Medulla oblongata (tissue), 1 donor: ENCODE measurements at regions not wholly inside any gene's neighbourhood (a gene's known extent, or its start where the extent isn't known, plus 50 kb on each side); places are given as distances from the start of the nearest gene placed in this dataset.
"Not testable (repeated sequence)": the region's sequence is repeated elsewhere in the genome, so short reads cannot be mapped to it uniquely, and the experiment has no call there.

ENCODE experiments used
- DNase-seq: peaks from one replicate; pipeline ENCODE4 v3.0.0-alpha.2; 2015; ENCODE audit errors: extremely low spot score

- no peak for DNase-seq
Observed at GRCh38 chr5:90338712-90339372, 70.7 kb downstream of the CETN3 start.

- DNase-seq = no peak
Observed at GRCh38 chr5:90337449-90338052, 72.0 kb downstream of the CETN3 start.

GRCh38 chr5:90336752-90337151, 72.8 kb downstream of the CETN3 start:
- no peak for DNase-seq

- DNase-seq = no peak
Observed at GRCh38 chr5:90334741-90335140, 74.8 kb downstream of the CETN3 start.

GRCh38 chr5:90329911-90330310, 79.6 kb downstream of the CETN3 start:
- DNase-seq = no peak

GRCh38 chr5:90326995-90327394, 82.6 kb downstream of the CETN3 start:
- DNase-seq = no peak

GRCh38 chr5:90325093-90325492, 84.5 kb downstream of the CETN3 start:
- no peak for DNase-seq

GRCh38 chr5:90320348-90320747, 89.2 kb downstream of the CETN3 start:
- not testable (repeated sequence) for DNase-seq

- DNase-seq = no peak
Observed at GRCh38 chr5:90312027-90312426, 97.5 kb downstream of the CETN3 start.

GRCh38 chr5:90311401-90311800, 98.2 kb downstream of the CETN3 start:
- DNase-seq = no peak

- DNase-seq = no peak
Observed at GRCh38 chr5:90308787-90309585, 100.6 kb downstream of the CETN3 start.

- no peak for DNase-seq
Observed at GRCh38 chr5:90307782-90308181, 101.8 kb downstream of the CETN3 start.

GRCh38 chr5:90307322-90307721, 102.2 kb downstream of the CETN3 start:
- no peak for DNase-seq

GRCh38 chr5:90306613-90307012, 102.9 kb downstream of the CETN3 start:
- DNase-seq = no peak

GRCh38 chr5:90305041-90305720, 104.4 kb downstream of the CETN3 start:
- DNase-seq = no peak

- DNase-seq = no peak
Observed at GRCh38 chr5:90301248-90301647, 108.3 kb downstream of the CETN3 start.

- no peak for DNase-seq
Observed at GRCh38 chr5:90297045-90297764, 112.4 kb downstream of the CETN3 start.

- no peak for DNase-seq
Observed at GRCh38 chr5:90294604-90295003, 115.0 kb downstream of the CETN3 start.

GRCh38 chr5:90293931-90294330, 115.6 kb downstream of the CETN3 start:
- DNase-seq = no peak

GRCh38 chr5:90290648-90291047, 118.9 kb downstream of the CETN3 start:
- no peak for DNase-seq

GRCh38 chr5:90289837-90290236, 119.7 kb downstream of the CETN3 start:
- DNase-seq = no peak

- no peak for DNase-seq
Observed at GRCh38 chr5:90287036-90287435, 122.5 kb downstream of the CETN3 start.
